Body of pancreas (tissue), 4 donors: ENCODE measurements at regions not wholly inside any gene's neighbourhood (a gene's known extent, or its start where the extent isn't known, plus 50 kb on each side); places are given as distances from the start of the nearest gene placed in this dataset.

Experiments used
- ATAC-seq: fragments of 150-250 bp; one replicate; pipeline ENCODE4 v1.9.1; 2016
- DNase-seq, 4 donors: peaks; one replicate each; pipeline ENCODE4 v3.0.0-alpha.2; 2019
- H3K27ac ChIP-seq, 4 donors: fragments of 200-600 bp; sonication (generic); 1 replicate in 3 of 4; 2 replicates in 1 of 4; pipeline versions ENCODE4 v1.5.1 to v1.6.1; 2016 to 2019; ENCODE audit warnings: mild to moderate bottlenecking in 1 of 4, mixed read lengths in 1 of 4, moderate library complexity in 1 of 4
- H3K27me3 ChIP-seq, 2 donors: fragments of 200-600 bp; sonication (generic); one replicate each; pipeline ENCODE4 v1.6.0; 2016; ENCODE audit warnings: mild to moderate bottlenecking in 1 of 2
- H3K36me3 ChIP-seq, 2 donors: fragments of 200-600 bp; sonication (generic); replicated peaks in 1 of 2; 2 replicates each; pipeline ENCODE4 v1.5.1; 2016; ENCODE audit warnings: low read depth in 2 of 2; ENCODE audit not compliant: insufficient read depth in 1 of 2
- H3K4me1 ChIP-seq: fragments of 200-600 bp; sonication (generic); one replicate; pipeline ENCODE4 v1.6.0; 2016
- H3K4me3 ChIP-seq, 2 donors: fragments of 200-600 bp; sonication (generic); 1 replicate in 1 of 2; 2 replicates in 1 of 2; pipeline ENCODE4 v1.5.1; 2016 to 2019
- H3K9me3 ChIP-seq, 3 donors: fragments of 200-600 bp; sonication (generic); 1 replicate in 2 of 3; 2 replicates in 1 of 3; pipeline ENCODE4 v1.5.1; 2016
- CTCF ChIP-seq, 7 experiments: fragments of 450-650 bp in 4 of 7; fragments of 200-600 bp in 3 of 7; sonication (generic) in 3 of 7; IDR thresholded peaks; one replicate each; pipeline ENCODE4 v1.5.1; 2016 to 2019; ENCODE audit warnings: antibody characterized with exemption in 7 of 7
- POLR2A ChIP-seq, 3 donors: fragments of 450-650 bp; IDR thresholded peaks; one replicate each; pipeline ENCODE4 v1.6.1; 2016; ENCODE audit warnings: antibody characterized with exemption in 3 of 3, mild to moderate bottlenecking in 2 of 3
- WGBS, 2 donors: methylation state at CpG; one replicate each; pipeline ENCODE4 v1.1.5; 2017; 5-methylcytosine and 5-hydroxymethylcytosine counted together
- intact Hi-C: fragments of 100-400 bp; cut with DNase I; formaldehyde crosslinking; loops from one replicate; pipeline ENCODE4 v1.15.1; 2023

DNA sequence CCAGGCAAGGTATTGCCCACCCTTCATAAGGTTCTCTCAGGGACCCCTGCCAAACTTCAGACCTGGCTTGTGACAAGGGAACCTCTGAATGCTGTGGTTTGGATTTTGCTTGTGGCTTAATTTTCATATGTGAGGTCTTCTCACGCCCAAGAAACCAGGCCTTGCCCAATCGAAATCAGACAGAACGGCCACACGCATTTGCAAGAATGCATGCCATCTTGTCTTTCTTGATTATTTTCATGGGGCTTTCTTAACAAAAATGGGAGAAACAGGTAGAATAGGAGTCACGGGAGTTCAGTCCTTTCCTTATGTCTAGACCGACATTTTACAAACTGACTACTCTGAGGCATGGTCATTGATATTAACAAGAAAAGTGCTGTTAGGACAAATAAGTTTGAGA, 170.2 kb upstream of the PAPPA start:
- no peaks in the 10 kb centered on the region for H3K36me3 ChIP-seq
- DNase-seq (no peak), ATAC-seq (no peak)
- no peaks in the 10 kb centered on the region for H3K9me3 ChIP-seq
- no peaks in the 10 kb centered on the region for H3K27me3 ChIP-seq
- H3K27ac ChIP-seq = no peak overlapping the region
- peaks cover 8% of the 10 kb centered on the region for H3K4me1 ChIP-seq
- WGBS, 2 donors = 85 to 89% methylated on average over 6 of the region's 6 CpGs
- intact Hi-C loops = no loop called here
- H3K4me3 ChIP-seq = no peak overlapping the region
- TF ChIP-seq POLR2A (IDR thresholded peaks at IDR 0.05) = no peak
- TF ChIP-seq CTCF (IDR thresholded peaks at IDR 0.05) = no peak

GRCh38 chr9:115985657-115986056, 167.9 kb upstream of the PAPPA start:
- no peaks in the 10 kb centered on the region for H3K4me1 ChIP-seq
- no peaks in the 10 kb centered on the region for H3K36me3 ChIP-seq
- ATAC-seq (no peak), DNase-seq (no peak)
- intact Hi-C loops = no loop called here
- no peak for TF ChIP-seq POLR2A (IDR thresholded peaks at IDR 0.05)
- no peak for TF ChIP-seq CTCF (IDR thresholded peaks at IDR 0.05)
- no peaks in the 10 kb centered on the region for H3K27me3 ChIP-seq
- WGBS, 2 donors = 68 to 79% methylated on average over 1 of the region's 1 CpG
- no peak overlapping the region for H3K4me3 ChIP-seq
- H3K9me3 ChIP-seq = no peaks in the 10 kb centered on the region
- no peak overlapping the region for H3K27ac ChIP-seq

DNA sequence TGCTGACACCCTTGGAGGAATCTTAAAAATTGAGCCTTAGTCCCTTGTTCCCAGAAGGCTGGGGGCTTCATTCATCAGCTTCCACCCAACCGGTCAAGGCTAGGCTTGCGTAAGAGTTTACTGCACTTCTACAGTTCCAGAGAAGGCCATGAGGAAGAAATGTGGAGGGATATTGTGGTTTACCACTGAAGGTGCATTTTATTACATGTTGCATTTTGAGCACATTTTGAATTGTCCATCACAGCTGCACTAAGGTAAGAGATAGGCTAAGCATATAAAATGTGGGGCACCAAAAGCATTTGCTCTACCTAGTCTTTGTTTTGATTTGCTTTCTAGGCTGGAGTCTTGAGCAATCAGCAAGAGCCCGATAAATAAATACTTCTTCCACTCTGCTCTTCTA, 167.1 kb upstream of the PAPPA start:
- WGBS, 2 donors = 82 to 92% methylated on average over 3 of the region's 3 CpGs
- Histone ChIP-seq H3K9me3 (no peaks in the 10 kb centered on the region), H3K27me3 (no peaks in the 10 kb centered on the region), H3K4me3 (no peak overlapping the region), H3K4me1 (no peaks in the 10 kb centered on the region), H3K27ac (no peak overlapping the region), H3K36me3 (no peaks in the 10 kb centered on the region)
- intact Hi-C loops = no loop called here
- no peak for TF ChIP-seq POLR2A (IDR thresholded peaks at IDR 0.05)
- no peak for TF ChIP-seq CTCF (IDR thresholded peaks at IDR 0.05)
- ATAC-seq = no peak
- no peak for DNase-seq

DNA sequence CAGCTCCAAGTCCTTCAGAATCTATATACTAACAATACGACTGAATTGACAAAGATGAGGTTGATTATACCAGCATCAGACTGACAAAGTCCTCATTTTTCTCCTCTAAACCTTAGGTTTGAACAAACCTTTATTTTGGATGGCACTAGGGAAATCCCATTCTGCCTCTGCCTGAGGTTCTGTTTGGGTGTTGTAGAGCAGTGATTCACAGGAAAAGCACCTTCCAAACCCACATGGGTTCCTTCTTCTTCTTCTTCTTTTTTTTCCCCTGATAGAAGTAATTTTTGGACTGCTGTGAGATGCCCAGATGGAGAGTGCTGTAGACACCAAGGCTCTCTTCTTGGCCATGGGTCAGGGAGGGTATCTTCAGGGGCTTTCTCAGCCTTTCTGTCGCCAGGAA, 164.9 kb upstream of the PAPPA start:
- H3K36me3 ChIP-seq = no peaks in the 10 kb centered on the region
- H3K27me3 ChIP-seq = no peaks in the 10 kb centered on the region
- TF ChIP-seq POLR2A (IDR thresholded peaks at IDR 0.05) (no peak), CTCF (IDR thresholded peaks at IDR 0.05) (no peak)
- no peaks in the 10 kb centered on the region for H3K4me1 ChIP-seq
- DNase-seq (no peak), ATAC-seq (no peak)
- 49 to 50% methylated on average over 2 of the region's 2 CpGs for WGBS, 2 donors
- no peak overlapping the region for H3K27ac ChIP-seq
- intact Hi-C loops = no loop called here
- H3K9me3 ChIP-seq = no peaks in the 10 kb centered on the region
- no peak overlapping the region for H3K4me3 ChIP-seq

DNA sequence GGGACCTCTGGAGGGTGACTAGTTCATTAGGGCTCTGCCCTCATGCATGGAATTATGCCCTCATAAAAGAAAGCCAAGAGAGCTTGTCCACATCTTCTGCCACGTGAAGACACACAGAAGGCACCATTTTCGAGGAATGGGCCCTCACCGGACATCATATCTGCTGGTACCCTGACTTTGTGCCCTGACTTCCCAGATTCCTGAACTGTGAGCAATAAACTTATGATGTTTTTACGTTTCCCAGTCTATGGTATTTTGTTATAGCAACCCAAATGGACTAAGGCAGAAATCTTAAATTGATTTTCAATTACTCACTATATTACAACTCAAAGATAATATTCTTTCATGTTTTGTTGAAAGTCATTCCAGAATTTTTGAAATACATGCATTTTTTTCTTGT, 163.8 kb upstream of the PAPPA start:
- no peak overlapping the region for H3K27ac ChIP-seq
- ATAC-seq (no peak), DNase-seq (no peak)
- no peaks in the 10 kb centered on the region for H3K4me1 ChIP-seq
- TF ChIP-seq POLR2A (IDR thresholded peaks at IDR 0.05) = no peak
- no peak for TF ChIP-seq CTCF (IDR thresholded peaks at IDR 0.05)
- intact Hi-C loops = no loop called here
- WGBS, 2 donors = 67% methylated on average over 4 of the region's 4 CpGs
- H3K27me3 ChIP-seq = no peaks in the 10 kb centered on the region
- no peak overlapping the region for H3K4me3 ChIP-seq
- no peaks in the 10 kb centered on the region for H3K36me3 ChIP-seq
- H3K9me3 ChIP-seq = no peaks in the 10 kb centered on the region
